HG03135 (cell line): ENCODE measurements at regions not wholly inside any gene's neighbourhood (a gene's known extent, or its start where the extent isn't known, plus 50 kb on each side); places are given as distances from the start of the nearest gene placed in this dataset.

ENCODE experiments used
- ATAC-seq: cut with Tn5 transposase; IDR thresholded peaks from one replicate; pipeline ENCODE4 v1.9.1; 2021; ENCODE audit warnings: mild to moderate bottlenecking, moderate library complexity; ENCODE audit not compliant: unreplicated experiment

GRCh38 chr5:130731839-130732238, 433.2 kb downstream of the HINT1 start:
- no peak for ATAC-seq

DNA sequence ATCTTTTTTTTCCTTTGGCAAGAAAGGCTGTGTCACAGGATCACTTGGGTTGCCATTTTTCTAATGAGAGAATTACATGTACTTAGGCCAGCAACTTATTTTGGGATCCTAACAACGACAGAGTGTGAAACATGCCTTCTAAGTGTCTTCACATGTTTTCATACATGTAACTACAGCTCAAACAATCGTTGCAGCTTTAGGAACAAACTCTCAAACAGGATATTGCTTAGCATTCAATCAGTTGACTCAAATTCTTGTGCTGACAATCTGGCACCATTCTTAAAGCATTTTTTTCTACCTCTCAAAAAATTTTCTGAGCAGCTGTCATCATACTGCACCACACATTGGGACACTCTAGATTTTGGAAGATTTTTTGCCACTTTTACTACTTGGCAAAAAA, 435.5 kb downstream of the HINT1 start:
- no peak for ATAC-seq

GRCh38 chr5:130727830-130728229, 437.2 kb downstream of the HINT1 start:
- ATAC-seq: no peak

- no peak for ATAC-seq
These were observed 440.4 kb downstream of the HINT1 start for GRCh38 chr5:130724658-130725057.

GRCh38 chr5:130720355-130720754, 444.7 kb downstream of the HINT1 start:
- no peak for ATAC-seq

GRCh38 chr5:130715541-130715940, 449.5 kb downstream of the HINT1 start:
- ATAC-seq: no peak

GRCh38 chr5:130714200-130714599, 450.9 kb downstream of the HINT1 start:
- ATAC-seq: no peak

GRCh38 chr5:130712324-130712723, 452.7 kb downstream of the HINT1 start:
- ATAC-seq: no peak

GRCh38 chr5:130710596-130710995, 454.5 kb downstream of the HINT1 start:
- no peak for ATAC-seq

GRCh38 chr5:130708754-130709153, 456.3 kb downstream of the HINT1 start:
- no peak for ATAC-seq

DNA sequence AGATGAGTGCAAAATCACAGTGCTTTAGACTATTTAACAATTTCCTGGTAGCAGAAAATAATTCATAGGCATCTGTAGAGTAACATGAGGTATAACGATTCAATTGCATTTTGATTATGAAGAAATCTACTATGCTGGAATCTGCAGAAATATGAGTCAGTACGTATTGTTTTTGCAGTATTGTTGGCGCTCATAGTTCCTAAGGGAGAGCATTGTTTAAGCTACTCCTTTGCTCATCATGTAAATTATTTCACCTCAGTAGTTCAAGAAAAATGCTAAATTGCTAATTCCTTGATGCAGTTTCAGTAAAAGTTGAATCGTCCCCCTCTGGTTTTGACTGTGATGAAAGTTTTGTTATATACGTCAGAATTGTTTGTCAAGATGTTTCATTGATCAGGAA, 458.4 kb downstream of the HINT1 start:
- ATAC-seq: no peak

GRCh38 chr5:130705368-130705767, 459.7 kb downstream of the HINT1 start:
- ATAC-seq: no peak

- ATAC-seq: no peak
These were observed 471.5 kb downstream of the HINT1 start for GRCh38 chr5:130693509-130693908.

- no peak for ATAC-seq
These were observed 472.3 kb downstream of the HINT1 start for GRCh38 chr5:130692770-130693169.

DNA sequence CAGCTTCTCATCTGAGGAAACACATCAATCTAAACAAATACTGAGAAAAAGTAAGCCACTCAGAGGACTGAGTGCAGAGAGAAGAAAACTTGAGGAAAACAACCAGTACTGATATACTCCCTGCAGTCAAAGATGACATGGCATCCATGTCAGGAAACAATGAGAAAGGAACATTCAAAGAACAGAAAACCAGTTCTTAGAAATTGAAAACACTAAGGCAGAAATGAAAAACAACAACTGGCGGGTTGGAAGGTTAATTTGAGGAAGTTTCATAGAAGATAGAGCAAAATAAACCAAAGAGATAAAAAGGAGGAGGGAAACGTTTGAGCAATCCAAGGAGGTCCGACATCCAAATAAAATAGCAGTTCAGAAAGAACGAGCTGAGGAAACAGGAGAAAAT, 475.2 kb downstream of the HINT1 start:
- no peak for ATAC-seq

- ATAC-seq: no peak
These were observed 477.8 kb downstream of the HINT1 start for GRCh38 chr5:130687085-130687733.

DNA sequence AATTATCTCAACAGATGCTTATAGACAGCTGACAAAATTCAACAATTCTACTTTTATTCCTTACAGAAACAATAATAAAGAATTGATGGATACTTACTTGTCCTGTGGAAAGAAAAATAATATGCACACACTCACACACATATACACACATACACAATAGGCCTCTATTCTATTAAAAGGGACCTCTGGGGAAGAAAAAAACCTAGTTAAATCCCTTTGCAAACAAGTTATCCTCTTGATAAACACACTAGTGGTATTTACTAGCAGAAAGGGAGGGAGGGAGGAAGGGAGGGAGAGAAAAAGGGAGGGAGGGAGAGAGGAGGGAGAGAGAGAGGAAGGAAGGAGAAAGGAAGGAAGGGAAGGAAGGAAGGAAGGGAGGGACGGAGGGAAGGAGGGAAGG, 486.4 kb downstream of the HINT1 start:
- no peak for ATAC-seq

DNA sequence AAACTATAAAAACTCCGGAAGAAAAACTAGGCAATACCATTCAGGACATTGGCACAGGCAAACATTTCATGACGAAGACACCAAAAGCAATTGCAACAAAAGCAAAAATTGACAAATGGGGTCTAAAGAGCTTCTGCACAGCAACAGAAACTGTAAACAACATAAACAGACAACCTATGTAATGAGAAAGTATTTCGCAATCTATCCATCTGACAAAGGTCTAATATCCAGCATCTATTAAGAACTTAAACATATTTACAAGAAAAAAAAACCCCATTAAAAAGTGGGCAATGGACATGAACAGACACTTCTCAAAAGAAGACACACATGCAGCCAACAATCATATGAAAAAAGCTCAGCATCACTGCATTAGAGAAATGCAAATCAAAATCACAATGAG, 498.6 kb downstream of the HINT1 start:
- no peak for ATAC-seq

GRCh38 chr5:130652176-130652575, 512.9 kb downstream of the HINT1 start:
- no peak for ATAC-seq

GRCh38 chr5:130651440-130651839, 513.6 kb downstream of the HINT1 start:
- no peak for ATAC-seq

DNA sequence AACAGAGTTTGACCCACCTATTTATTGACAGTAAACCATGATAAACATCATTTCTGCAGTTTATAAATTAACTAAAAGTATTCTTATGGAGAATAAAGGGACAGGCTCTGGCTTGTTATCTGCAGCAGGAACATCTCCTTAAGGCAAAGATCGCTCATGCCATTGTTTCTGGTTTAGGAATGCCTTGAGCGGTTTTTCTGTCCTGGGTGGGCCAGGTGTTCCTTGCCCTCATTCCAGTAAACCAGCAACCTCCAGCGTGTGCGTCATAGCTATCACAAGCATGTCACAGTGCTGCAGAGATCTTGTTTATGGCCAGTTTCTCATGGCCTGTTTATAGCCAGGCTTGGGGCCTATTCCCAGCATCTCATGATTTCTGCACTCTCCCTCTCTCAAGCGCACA, 521.7 kb downstream of the HINT1 start:
- no peak for ATAC-seq

DNA sequence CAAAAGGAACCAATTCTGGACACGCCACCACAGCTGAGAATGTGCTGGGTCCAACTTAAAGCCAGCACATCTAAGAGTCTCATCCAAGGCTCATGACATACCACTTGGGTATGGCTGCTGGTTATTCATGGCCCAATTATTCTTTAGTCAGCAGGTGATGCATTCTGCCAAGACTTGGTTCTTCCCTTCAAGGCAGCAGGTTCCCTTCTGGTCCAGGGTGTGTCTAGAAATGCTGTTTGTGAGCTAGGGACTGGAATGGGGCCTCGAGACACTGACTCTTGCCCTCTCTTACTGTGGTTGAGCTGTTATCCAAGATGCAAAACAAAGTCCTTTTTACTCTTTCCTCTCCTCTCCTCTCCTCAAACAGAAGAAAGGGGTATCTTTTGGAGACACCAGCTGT, 522.6 kb downstream of the HINT1 start:
- ATAC-seq: no peak

DNA sequence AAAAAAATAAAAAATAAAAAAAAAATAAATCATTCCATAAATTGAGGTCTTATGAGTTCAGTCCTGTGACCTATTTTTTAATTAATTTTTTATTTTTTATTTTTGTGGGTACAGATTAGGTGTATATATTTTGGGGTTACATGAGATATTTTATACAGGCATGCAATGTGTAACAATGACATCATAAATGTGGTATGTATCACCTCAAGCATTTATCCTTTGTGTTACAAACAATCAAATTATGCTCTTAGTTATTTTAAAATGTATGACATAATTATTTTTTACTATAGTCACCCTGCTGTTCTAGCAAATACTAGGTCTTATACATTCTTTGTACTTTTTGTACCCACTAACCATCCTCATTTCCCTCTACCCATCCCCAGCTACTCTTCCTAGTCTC, 537.9 kb downstream of the HINT1 start:
- ATAC-seq: no peak
